GM19452 (cell line): ENCODE measurements at regions not wholly inside any gene's neighbourhood (a gene's known extent, or its start where the extent isn't known, plus 50 kb on each side); places are given as distances from the start of the nearest gene placed in this dataset.

ENCODE experiments used
- ATAC-seq: cut with Tn5 transposase; IDR thresholded peaks from one replicate; pipeline ENCODE4 v1.9.1; 2021; ENCODE audit not compliant: unreplicated experiment

- no peak for ATAC-seq
These were observed 467.3 kb downstream of the SHQ1 start for GRCh38 chr3:72380711-72381493.

- ATAC-seq = no peak
These were observed 468.1 kb downstream of the SHQ1 start for GRCh38 chr3:72380193-72380592.

- ATAC-seq = no peak
These were observed 468.6 kb downstream of the SHQ1 start for GRCh38 chr3:72379500-72380187.

GRCh38 chr3:72378287-72378686 lies 470.0 kb downstream of the SHQ1 start:
- no peak for ATAC-seq

- ATAC-seq = no peak
These were observed 471.1 kb downstream of the SHQ1 start for GRCh38 chr3:72376956-72377710.

GRCh38 chr3:72375237-72376076 lies 472.8 kb downstream of the SHQ1 start:
- ATAC-seq = no peak

- ATAC-seq = no peak
These were observed 475.1 kb downstream of the SHQ1 start for GRCh38 chr3:72373139-72373538.

GRCh38 chr3:72372161-72372560 lies 476.1 kb downstream of the SHQ1 start:
- ATAC-seq = no peak

- ATAC-seq = no peak
These were observed 476.8 kb downstream of the SHQ1 start for GRCh38 chr3:72371431-72371830.

- ATAC-seq = no peak
These were observed 477.3 kb downstream of the SHQ1 start for GRCh38 chr3:72370947-72371346.

- no peak for ATAC-seq
These were observed 478.6 kb downstream of the SHQ1 start for GRCh38 chr3:72369681-72370080.

GRCh38 chr3:72368331-72368975 lies 479.8 kb downstream of the SHQ1 start:
- ATAC-seq = no peak

- ATAC-seq = no peak
These were observed 486.3 kb downstream of the SHQ1 start for GRCh38 chr3:72361990-72362389.

GRCh38 chr3:72359743-72360142 lies 488.5 kb downstream of the SHQ1 start:
- no peak for ATAC-seq

GRCh38 chr3:72355168-72355567 lies 493.1 kb downstream of the SHQ1 start:
- ATAC-seq = no peak

- no peak for ATAC-seq
These were observed 493.8 kb downstream of the SHQ1 start for GRCh38 chr3:72354486-72354885.

- ATAC-seq = no peak
These were observed 494.8 kb downstream of the SHQ1 start for GRCh38 chr3:72353236-72354128.

GRCh38 chr3:72352176-72352575 lies 496.1 kb downstream of the SHQ1 start:
- ATAC-seq = no peak

- ATAC-seq = no peak
These were observed 496.7 kb downstream of the SHQ1 start for GRCh38 chr3:72351536-72351935.
